WTC11 (cell line): ENCODE measurements at regions not wholly inside any gene's neighbourhood (a gene's known extent, or its start where the extent isn't known, plus 50 kb on each side); places are given as distances from the start of the nearest gene placed in this dataset.

Source experiments
- ATAC-seq: fragments of 200-7000 bp; cut with Tn5 transposase; 2 replicates; pipeline ENCODE4 v1.10.0; 2021; ENCODE audit warnings: mild to moderate bottlenecking, moderate library complexity
- CTCF ChIA-PET: fragments of 300-600 bp; sonication (Branson Sonifier 250); formaldehyde crosslinking; loops from one replicate; lab custom pipeline; 2021; ENCODE audit warnings: antibody characterized with exemption; lab: Charles Lee
- POLR2A ChIA-PET: fragments of 350-600 bp; sonication (Branson Sonifier 250); formaldehyde crosslinking; loops from one replicate; lab custom pipeline; 2021; ENCODE audit warnings: antibody characterized with exemption; lab: Charles Lee
- DNase-seq: peaks from one replicate; pipeline ENCODE4 v3.0.0; 2021; ENCODE audit warnings: low spot score
- H3K27ac Mint-ChIP-seq: 2 replicates; pipeline ENCODE4 v1.8.0; 2021; ENCODE audit warnings: mixed read lengths
- H3K27me3 Mint-ChIP-seq: 2 replicates; pipeline ENCODE4 v1.8.0; 2021; ENCODE audit warnings: low read depth, mild to moderate bottlenecking, moderate library complexity, mixed read lengths
- H3K36me3 Mint-ChIP-seq: 2 replicates; pipeline ENCODE4 v1.8.0; 2021; ENCODE audit warnings: mixed read lengths
- H3K4me1 Mint-ChIP-seq: 2 replicates; pipeline ENCODE4 v1.8.0; 2022; ENCODE audit warnings: mixed read lengths
- H3K4me3 Mint-ChIP-seq: 2 replicates; pipeline ENCODE4 v1.8.0; 2021; ENCODE audit warnings: mild to moderate bottlenecking, moderate library complexity, mixed read lengths
- H3K9me3 Mint-ChIP-seq: 2 replicates; pipeline ENCODE4 v1.8.0; 2021; ENCODE audit warnings: mixed read lengths
- FOXJ3 ChIP-seq: sonication (generic); formaldehyde crosslinking; IDR thresholded peaks from 2 replicates; pipeline ENCODE4 v1.9.0; 2021; ENCODE audit warnings: missing genetic modification reagents, mild to moderate bottlenecking, borderline replicate concordance
- FOXK1 ChIP-seq: sonication (generic); formaldehyde crosslinking; IDR thresholded peaks from 2 replicates; pipeline ENCODE4 v1.8.0; 2022; ENCODE audit warnings: mild to moderate bottlenecking, moderate library complexity, missing genetic modification reagents
- GRHL2 ChIP-seq: fragments of 250-450 bp; sonication (Bioruptor Pico); IDR thresholded peaks from 2 replicates; pipeline ENCODE4 v1.8.0; 2022; ENCODE audit warnings: mild to moderate bottlenecking, moderate library complexity; ENCODE audit not compliant: insufficient replicate concordance, severe bottlenecking
- IRF2 ChIP-seq: sonication (generic); formaldehyde crosslinking; IDR thresholded peaks from 2 replicates; pipeline ENCODE4 v1.8.0; 2022; ENCODE audit warnings: low read depth, missing genetic modification reagents, borderline replicate concordance
- JAZF1 ChIP-seq: fragments of 250-450 bp; sonication (Bioruptor Pico); IDR thresholded peaks from 2 replicates; pipeline ENCODE4 v1.9.0; 2021; ENCODE audit warnings: moderate library complexity, mild to moderate bottlenecking, inconsistent platforms
- KAT7 ChIP-seq: sonication (generic); formaldehyde crosslinking; IDR thresholded peaks from 2 replicates; pipeline ENCODE4 v1.8.1; 2023; ENCODE audit warnings: missing genetic modification reagents, mild to moderate bottlenecking, borderline replicate concordance
- NFATC4 ChIP-seq: fragments of 250-450 bp; sonication (Bioruptor Pico); IDR thresholded peaks from 2 replicates; pipeline ENCODE4 v1.9.0; 2021; ENCODE audit warnings: mild to moderate bottlenecking
- NFE2L1 ChIP-seq: sonication (generic); formaldehyde crosslinking; IDR thresholded peaks from 2 replicates; pipeline ENCODE4 v1.8.1; 2023; ENCODE audit warnings: missing genetic modification reagents
- NFYB ChIP-seq: sonication (generic); formaldehyde crosslinking; conservative IDR thresholded peaks from 2 replicates; pipeline ENCODE4 v1.8.0; 2022; ENCODE audit warnings: low read depth, missing genetic modification reagents
- RORB ChIP-seq: fragments of 250-450 bp; sonication (Bioruptor Pico); IDR thresholded peaks from 2 replicates; pipeline ENCODE4 v1.9.0; 2021; ENCODE audit warnings: mild to moderate bottlenecking
- SMAD4 ChIP-seq: sonication (generic); formaldehyde crosslinking; IDR thresholded peaks from 2 replicates; pipeline ENCODE4 v1.8.0; 2022; ENCODE audit warnings: mild to moderate bottlenecking, missing genetic modification reagents
- TCF7 ChIP-seq: sonication (generic); formaldehyde crosslinking; IDR thresholded peaks from 2 replicates; pipeline ENCODE4 v1.8.0; 2022; ENCODE audit warnings: mild to moderate bottlenecking, low read depth, missing genetic modification reagents, moderate library complexity
- TEAD1 ChIP-seq: sonication (generic); formaldehyde crosslinking; IDR thresholded peaks from 2 replicates; pipeline ENCODE4 v1.8.0; 2022; ENCODE audit warnings: mild to moderate bottlenecking, missing genetic modification reagents
- TP53 ChIP-seq: sonication (generic); formaldehyde crosslinking; IDR thresholded peaks from 2 replicates; pipeline ENCODE4 v1.8.1; 2023; ENCODE audit warnings: mild to moderate bottlenecking, missing genetic modification reagents
- ZNF121 ChIP-seq: sonication (generic); formaldehyde crosslinking; IDR thresholded peaks from 2 replicates; pipeline ENCODE4 v1.8.0; 2023; ENCODE audit warnings: missing genetic modification reagents
- ZNF219 ChIP-seq: sonication (generic); formaldehyde crosslinking; IDR thresholded peaks from 2 replicates; pipeline ENCODE4 v1.8.0; 2023; ENCODE audit warnings: missing genetic modification reagents, mild to moderate bottlenecking, borderline replicate concordance
- ZNF263 ChIP-seq: sonication (generic); formaldehyde crosslinking; IDR thresholded peaks from 2 replicates; pipeline ENCODE4 v1.8.1; 2022; ENCODE audit warnings: low read depth, mild to moderate bottlenecking, moderate library complexity, missing genetic modification reagents
- ZNF317 ChIP-seq: sonication (generic); formaldehyde crosslinking; IDR thresholded peaks from 2 replicates; pipeline ENCODE4 v1.8.1; 2023; ENCODE audit warnings: low read depth, mild to moderate bottlenecking, moderate library complexity, missing genetic modification reagents, borderline replicate concordance
- ZNF396 ChIP-seq: fragments of 250-450 bp; sonication (Bioruptor Pico); IDR thresholded peaks from 2 replicates; pipeline ENCODE4 v1.8.0; 2021; ENCODE audit warnings: mild to moderate bottlenecking, moderate library complexity, borderline replicate concordance
- TF ChIP-seq, protein P1 (sequence below): sonication (generic); formaldehyde crosslinking; IDR thresholded peaks from 2 replicates; pipeline ENCODE4 v1.8.0; 2022; ENCODE audit warnings: mild to moderate bottlenecking, missing genetic modification reagents
- TF ChIP-seq, protein P2 (sequence below): fragments of 250-450 bp; sonication (Bioruptor Pico); IDR thresholded peaks from 2 replicates; pipeline ENCODE4 v1.9.0; 2021; ENCODE audit warnings: moderate library complexity, mild to moderate bottlenecking, inconsistent platforms, borderline replicate concordance
- TF ChIP-seq, protein P3 (sequence below): sonication (generic); formaldehyde crosslinking; IDR thresholded peaks from 2 replicates; pipeline ENCODE4 v1.8.1; 2022; ENCODE audit warnings: mild to moderate bottlenecking, moderate library complexity, missing genetic modification reagents
- TF ChIP-seq, protein P4 (sequence below): sonication (generic); formaldehyde crosslinking; IDR thresholded peaks from 2 replicates; pipeline ENCODE4 v1.8.1; 2022; ENCODE audit warnings: mild to moderate bottlenecking, missing genetic modification reagents, moderate library complexity, borderline replicate concordance

DNA sequence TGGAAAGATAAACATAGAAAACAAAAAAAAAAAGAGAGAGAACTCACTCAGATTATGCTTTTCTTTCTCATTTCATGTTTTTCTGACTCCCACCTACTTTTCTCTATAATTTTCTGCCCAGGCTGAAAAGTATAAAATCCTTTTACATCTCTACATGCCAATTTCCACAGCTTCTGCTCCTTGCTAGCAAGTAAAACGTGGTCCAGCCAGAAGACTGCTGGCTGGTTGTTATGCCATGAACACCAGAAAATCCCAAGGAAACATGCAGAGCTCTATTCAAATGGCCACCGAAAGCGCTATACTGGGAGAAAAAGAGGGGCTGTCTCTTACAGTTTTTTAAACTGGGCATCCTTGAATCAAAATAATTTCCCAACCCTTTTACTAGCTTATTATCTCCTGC lies 512.8 kb upstream of the ID4 start:
- CTCF ChIA-PET: interaction anchor here (1.6 kb wide), 1 partner anchor 300 kb away, joined by 5 read pairs; no protein-coding TSS in a partner anchor
- no peak for DNase-seq

DNA sequence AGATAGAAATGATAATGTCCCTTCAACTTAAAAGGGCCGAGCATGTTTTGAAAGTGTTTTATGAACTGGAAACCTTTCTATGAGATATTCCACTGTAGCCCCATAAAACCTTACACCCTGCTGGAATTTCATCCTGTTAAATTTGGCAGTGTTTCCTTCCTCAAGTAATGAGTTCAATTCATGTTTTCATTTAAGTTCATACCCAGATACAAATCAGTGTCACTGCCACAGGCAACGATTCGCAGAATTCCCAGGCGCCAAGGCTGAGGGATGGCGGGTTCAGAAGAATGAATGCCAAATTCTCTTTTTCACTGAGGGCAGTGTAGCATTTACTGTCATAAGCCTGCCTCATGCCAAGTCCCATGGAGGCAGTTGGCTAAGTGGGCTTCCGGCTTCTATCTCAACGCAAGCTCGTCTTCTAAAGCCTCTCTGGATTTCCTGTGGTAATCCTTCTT lies 511.8 kb upstream of the ID4 start:
- CTCF ChIA-PET: interaction anchor here (0.6 to 1.2 kb wide), 4 partner anchors 10 to 300 kb away, joined by 3 to 4 read pairs (median 3); no protein-coding TSS in a partner anchor
- no peaks in the 10 kb centered on the region for H3K36me3 Mint-ChIP-seq
- no peak for ATAC-seq
- TF ChIP-seq, protein P1, sequence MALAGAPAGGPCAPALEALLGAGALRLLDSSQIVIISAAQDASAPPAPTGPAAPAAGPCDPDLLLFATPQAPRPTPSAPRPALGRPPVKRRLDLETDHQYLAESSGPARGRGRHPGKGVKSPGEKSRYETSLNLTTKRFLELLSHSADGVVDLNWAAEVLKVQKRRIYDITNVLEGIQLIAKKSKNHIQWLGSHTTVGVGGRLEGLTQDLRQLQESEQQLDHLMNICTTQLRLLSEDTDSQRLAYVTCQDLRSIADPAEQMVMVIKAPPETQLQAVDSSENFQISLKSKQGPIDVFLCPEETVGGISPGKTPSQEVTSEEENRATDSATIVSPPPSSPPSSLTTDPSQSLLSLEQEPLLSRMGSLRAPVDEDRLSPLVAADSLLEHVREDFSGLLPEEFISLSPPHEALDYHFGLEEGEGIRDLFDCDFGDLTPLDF (CRISPR knock-in tag): no peak
- TF ChIP-seq IRF2 (CRISPR knock-in tag) (no peak), FOXJ3 (no peak), ZNF219 (CRISPR knock-in tag) (no peak), JAZF1 (CRISPR knock-in tag) (no peak), ZNF121 (no peak), NFYB (CRISPR knock-in tag) (no peak), TCF7 (no peak), RORB (CRISPR knock-in tag) (no peak)
- TF ChIP-seq, protein P2, sequence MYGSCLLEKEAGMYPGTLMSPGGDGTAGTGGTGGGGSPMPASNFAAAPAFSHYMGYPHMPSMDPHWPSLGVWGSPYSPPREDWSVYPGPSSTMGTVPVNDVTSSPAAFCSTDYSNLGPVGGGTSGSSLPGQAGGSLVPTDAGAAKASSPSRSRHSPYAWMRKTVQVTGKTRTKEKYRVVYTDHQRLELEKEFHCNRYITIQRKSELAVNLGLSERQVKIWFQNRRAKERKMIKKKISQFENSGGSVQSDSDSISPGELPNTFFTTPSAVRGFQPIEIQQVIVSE (CRISPR knock-in tag): no peak
- TF ChIP-seq, all 79 proteins: peak for 0
- Mint-ChIP-seq H3K4me3 (no peak overlapping the region), H3K27me3 (peaks cover 19% of the 10 kb centered on the region), H3K9me3 (no peaks in the 10 kb centered on the region), H3K4me1 (peaks cover 42% of the 10 kb centered on the region), H3K27ac (no peak overlapping the region)
- POLR2A ChIA-PET: no interaction called here
- no peak for DNase-seq

More for the DNA sequence above, 512.8 kb upstream of the ID4 start:
- Mint-ChIP-seq H3K4me3 (no peak overlapping the region), H3K36me3 (no peaks in the 10 kb centered on the region), H3K27ac (no peak overlapping the region), H3K4me1 (peaks cover 41% of the 10 kb centered on the region), H3K9me3 (no peaks in the 10 kb centered on the region), H3K27me3 (peaks cover 15% of the 10 kb centered on the region)
- POLR2A ChIA-PET: no interaction called here
- no peak for ATAC-seq
- TF ChIP-seq ZNF263 (CRISPR knock-in tag): no peak
- no peak for TF ChIP-seq ZNF396
- no peak for TF ChIP-seq NFATC4 (CRISPR knock-in tag)
- no peak for TF ChIP-seq KAT7 (CRISPR knock-in tag)
- no peak for TF ChIP-seq ZNF219 (CRISPR knock-in tag)
- no peak for TF ChIP-seq NFE2L1
- TF ChIP-seq SMAD4: no peak
- no peak for TF ChIP-seq ZNF317 (CRISPR knock-in tag)
- no peak for TF ChIP-seq FOXK1 (CRISPR knock-in tag)

DNA sequence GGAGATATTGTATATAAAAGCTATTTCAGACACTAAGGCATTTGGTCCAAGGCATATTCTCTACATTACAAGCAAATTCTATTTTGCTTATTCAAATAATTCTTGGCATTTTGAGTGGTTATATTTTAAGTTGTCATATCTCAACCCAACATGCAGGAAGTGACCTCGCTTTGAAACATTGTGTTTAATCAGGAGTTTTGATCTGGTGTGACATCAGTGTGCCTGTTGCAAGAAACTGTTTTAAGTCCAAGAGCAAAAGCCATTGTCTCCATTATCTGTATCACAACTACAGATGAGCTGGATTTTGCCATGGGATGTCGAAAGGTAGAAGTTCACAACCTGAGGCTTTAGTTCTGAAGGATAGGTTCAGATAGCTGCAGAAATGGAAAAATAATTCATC lies 509.9 kb upstream of the ID4 start:
- Mint-ChIP-seq H3K27ac (no peak overlapping the region), H3K9me3 (no peaks in the 10 kb centered on the region), H3K27me3 (peaks cover 15% of the 10 kb centered on the region), H3K4me1 (peaks cover 48% of the 10 kb centered on the region), H3K36me3 (no peaks in the 10 kb centered on the region), H3K4me3 (no peak overlapping the region)
- no peak for TF ChIP-seq GRHL2 (CRISPR knock-in tag)
- TF ChIP-seq, protein P3, sequence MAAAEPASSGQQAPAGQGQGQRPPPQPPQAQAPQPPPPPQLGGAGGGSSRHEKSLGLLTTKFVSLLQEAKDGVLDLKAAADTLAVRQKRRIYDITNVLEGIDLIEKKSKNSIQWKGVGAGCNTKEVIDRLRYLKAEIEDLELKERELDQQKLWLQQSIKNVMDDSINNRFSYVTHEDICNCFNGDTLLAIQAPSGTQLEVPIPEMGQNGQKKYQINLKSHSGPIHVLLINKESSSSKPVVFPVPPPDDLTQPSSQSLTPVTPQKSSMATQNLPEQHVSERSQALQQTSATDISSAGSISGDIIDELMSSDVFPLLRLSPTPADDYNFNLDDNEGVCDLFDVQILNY (CRISPR knock-in tag): no peak
- no peak for TF ChIP-seq TEAD1
- no peak for TF ChIP-seq TP53 (CRISPR knock-in tag)
- TF ChIP-seq ZNF396: no peak
- no peak for TF ChIP-seq IRF2 (CRISPR knock-in tag)
- TF ChIP-seq, protein P4, sequence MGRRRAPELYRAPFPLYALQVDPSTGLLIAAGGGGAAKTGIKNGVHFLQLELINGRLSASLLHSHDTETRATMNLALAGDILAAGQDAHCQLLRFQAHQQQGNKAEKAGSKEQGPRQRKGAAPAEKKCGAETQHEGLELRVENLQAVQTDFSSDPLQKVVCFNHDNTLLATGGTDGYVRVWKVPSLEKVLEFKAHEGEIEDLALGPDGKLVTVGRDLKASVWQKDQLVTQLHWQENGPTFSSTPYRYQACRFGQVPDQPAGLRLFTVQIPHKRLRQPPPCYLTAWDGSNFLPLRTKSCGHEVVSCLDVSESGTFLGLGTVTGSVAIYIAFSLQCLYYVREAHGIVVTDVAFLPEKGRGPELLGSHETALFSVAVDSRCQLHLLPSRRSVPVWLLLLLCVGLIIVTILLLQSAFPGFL (CRISPR knock-in tag): no peak
- ATAC-seq (no peak), DNase-seq (no peak)
- POLR2A ChIA-PET: no interaction called here
- CTCF ChIA-PET: no interaction called here
